Kasumi-1 (cell line): ENCODE measurements at regions not wholly inside any gene's neighbourhood (a gene's known extent, or its start where the extent isn't known, plus 50 kb on each side); places are given as distances from the start of the nearest gene placed in this dataset.
"Not testable (repeated sequence)": the region's sequence is repeated elsewhere in the genome, so short reads cannot be mapped to it uniquely, and the experiment has no call there.

Experiments
- DNase-seq, 2 experiments: peaks; one replicate each; lab custom pipeline; 2025; lab: John Stamatoyannopoulos, UW

DNA sequence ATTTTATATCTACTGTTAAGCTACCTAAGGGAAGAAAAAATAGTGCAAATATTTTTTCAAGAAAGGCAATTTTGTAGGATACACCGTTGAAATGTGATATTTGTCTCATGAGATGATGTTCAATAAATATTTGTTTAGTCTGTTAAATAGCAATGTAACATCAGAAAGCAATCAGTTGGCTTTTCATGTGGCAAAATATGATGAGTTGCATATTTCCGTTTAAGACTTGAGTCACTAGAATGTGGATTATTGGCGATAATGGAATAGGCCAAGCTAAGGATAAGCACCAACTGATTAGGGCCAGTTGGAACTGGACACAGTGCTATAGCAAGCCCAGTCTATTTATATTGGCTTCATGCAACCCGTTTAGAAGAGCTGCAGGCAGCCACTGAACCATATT lies 250.4 kb upstream of the SLC16A7 start:
- no peak for DNase-seq

GRCh38 chr12:59344224-59344623 lies 251.6 kb upstream of the SLC16A7 start:
- no peak for DNase-seq

DNA sequence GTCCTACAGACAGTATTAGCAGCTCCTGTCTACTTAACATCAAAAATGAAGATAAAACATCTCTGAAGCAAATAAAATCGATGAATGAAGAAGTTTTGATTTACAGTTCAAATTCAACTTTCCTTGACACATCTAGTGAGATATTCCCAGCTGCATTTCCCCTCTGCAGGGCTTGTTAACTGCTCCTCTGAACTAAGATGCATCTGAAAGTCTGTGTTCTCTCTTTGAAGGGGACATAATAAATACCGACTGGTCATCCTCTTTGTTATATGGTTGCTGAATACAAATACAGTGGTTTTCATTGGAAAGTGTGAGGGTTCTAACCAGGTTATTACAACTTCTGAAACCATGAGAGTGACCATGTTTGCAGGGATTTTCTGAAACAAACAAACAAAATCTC lies 266.4 kb upstream of the SLC16A7 start:
- DNase-seq, result no peak

DNA sequence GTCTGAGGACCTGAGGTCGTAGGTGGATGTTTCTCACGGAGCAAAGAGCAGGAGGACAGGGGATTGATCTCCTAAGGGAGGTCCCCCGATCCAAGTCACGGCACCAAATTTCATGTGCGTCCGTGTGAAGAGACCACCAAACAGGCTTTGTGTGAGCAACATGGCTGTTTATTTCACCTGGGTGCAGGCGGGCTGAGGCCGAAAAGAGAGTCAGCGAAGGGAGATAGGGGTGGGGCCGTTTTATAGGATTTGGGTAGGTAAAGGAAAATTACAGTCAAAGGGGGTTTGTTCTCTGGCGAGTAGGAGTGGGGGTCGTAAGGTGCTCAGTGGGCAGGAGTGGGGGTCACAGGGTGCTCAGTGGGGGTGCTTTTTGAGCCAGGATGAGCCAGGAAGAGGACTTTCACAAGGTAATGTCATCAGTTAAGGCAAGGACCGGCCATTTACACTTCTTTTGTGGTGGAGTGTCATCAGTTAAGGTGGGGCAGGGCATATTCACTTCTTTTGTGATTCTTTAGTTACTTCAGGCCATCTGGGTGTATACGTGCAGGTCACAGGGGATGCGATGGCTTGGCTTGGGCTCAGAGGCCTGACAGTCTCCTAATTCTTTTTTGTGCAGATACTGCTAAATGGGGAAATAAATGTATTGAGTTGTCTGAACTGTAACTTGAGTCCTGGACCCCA lies 267.3 kb upstream of the SLC16A7 start:
- DNase-seq, result not testable (repeated sequence)

- DNase-seq, result not testable (repeated sequence)
These were observed 269.4 kb upstream of the SLC16A7 start for GRCh38 chr12:59326457-59326856.

DNA sequence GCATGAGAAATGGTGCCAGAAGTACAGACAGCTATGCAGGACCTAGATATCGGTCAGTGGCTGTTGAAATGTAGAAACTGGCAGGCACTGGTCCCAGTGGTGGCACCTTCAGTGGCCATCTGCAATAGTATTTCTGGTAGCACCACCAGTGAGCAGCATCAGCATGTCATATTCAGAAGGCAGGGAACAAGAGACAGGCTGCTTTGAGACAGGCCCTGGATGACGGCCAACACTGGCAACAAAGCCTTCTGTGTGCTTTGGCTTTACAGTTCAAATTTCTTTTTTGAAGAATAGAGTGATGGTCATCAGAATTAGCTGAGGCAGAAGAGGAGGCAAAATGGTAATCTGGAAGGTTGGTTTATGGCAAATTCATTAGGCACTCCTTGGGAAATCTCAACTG lies 273.4 kb upstream of the SLC16A7 start:
- no peak for DNase-seq

DNA sequence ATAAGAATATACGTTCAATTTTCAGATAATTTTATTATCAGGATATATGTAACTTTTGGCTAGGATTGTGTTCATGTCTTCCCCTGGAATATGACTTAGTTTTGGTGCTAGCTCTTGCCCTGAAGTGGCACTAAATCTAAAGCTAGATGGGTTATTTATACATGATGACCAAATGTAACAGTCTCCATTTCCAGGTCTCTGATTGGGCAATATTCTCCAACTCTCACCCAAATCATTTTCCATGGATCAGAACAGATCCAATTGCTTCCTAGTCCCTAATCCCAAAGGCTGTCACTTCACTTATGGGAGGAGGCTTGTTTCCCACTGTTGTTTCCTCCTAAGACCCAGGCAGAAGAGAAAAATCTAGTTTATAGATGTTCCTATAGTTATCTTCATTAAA lies 274.6 kb upstream of the SLC16A7 start:
- DNase-seq, result no peak

- no peak for DNase-seq
These were observed 275.7 kb upstream of the SLC16A7 start for GRCh38 chr12:59320112-59320511.

DNA sequence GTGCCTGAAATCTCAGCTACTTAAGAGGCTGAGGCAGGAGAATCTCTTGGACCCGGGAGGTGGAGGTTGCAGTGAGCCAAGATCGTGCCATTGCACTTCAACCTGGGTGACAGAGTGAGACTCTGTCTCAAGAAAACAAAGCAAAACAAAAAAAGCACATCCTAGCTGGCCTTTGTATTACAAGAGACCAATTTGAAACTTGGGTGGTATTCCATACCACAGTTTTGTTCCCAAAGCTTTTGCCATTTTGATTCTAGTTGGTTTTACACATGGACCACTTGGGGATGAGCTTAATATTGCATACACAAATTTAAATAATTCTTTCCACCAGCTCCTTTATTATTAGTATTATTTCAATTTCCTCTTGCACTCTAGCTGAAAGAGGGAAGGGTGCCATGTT lies 276.9 kb upstream of the SLC16A7 start:
- no peak for DNase-seq

- DNase-seq, result no peak
These were observed 278.2 kb upstream of the SLC16A7 start for GRCh38 chr12:59317598-59317997.

GRCh38 chr12:59316938-59317337 lies 278.9 kb upstream of the SLC16A7 start:
- no peak for DNase-seq

- not testable (repeated sequence) for DNase-seq
These were observed 279.5 kb upstream of the SLC16A7 start for GRCh38 chr12:59316354-59316753.

DNA sequence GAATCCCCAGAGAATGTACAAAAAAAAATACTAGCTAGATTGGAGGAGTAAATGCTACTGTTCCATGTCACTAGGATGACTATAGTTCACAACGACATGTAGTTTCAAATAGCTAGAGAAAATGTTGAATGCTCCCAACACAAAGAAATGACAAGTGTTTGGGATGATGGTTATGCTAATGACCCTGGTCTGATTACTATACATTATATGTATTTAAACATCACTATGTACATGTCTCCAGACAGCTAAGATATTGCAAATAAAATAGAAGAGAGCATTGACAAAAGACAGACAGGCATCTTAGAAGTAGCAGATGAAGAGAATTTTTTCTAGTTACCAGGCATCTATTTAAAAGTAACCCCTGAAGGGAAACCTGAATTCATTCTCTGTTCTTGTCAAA lies 281.6 kb upstream of the SLC16A7 start:
- DNase-seq, result no peak

DNA sequence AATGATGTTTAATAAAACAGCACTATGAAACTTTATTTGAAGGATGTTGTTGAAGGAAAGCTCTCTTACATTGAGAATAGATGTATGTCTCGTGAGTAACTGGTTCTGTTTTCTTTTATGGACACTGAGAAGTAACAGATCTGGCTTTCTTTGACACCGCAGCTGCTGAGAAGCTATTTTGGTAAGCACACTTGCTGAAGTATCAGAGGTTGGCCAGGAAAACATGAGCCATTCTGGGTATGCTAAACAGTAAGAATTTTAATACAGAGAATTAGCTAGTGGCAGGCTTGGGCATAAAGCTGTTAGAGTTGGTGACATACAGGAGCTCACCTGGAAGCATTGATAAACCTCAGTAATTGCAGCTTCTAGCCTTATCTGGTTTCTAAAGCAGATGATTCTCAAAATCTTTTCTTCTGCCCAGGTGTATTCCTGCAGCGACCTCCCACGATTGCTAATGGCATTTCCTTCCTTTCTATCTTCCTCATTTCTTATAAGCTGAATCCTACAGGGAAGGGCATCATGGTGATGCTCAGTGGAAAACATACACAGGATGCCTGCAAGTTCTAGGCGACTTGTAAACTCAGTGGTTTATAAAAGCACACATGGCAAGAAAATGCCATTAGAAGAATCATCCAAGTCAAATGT lies 291.6 kb upstream of the SLC16A7 start:
- DNase-seq, result no peak

DNA sequence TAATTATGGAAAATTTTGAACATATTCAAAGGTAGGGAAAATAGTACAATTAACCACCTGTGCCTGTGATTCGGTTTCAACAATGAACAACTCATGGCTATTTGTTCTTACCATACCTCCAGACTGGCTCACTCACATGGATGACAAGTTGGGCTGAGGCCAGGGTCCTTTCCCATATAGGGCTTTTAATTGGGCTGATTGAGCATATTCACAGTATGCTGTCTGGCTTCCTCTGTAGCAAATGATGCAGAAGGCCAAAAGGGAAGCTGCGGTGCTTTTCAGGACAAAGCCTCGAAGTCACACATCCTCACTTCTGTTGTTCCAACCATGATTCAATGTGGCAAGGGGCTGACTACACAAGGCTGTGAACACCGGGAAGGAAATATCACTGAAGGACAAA lies 297.5 kb upstream of the SLC16A7 start:
- DNase-seq, result no peak

DNA sequence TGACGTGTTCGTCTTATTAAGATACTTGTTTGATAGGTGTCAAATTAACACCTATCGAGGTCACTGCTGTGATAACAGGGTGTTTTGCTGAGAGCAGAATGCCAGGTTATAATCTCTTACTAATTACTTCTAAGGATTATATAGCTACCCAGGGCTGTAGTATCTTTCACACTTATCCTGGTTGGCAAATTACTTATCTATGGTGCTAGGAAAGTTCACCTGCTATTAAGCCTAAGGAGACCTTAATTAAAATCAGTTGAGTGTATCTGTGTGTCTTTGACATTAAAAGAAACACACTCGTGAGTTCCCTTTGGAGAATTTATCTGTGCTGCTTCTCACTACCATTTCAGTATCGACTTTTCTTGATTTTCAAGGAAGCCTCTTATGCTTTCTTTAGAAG lies 301.6 kb upstream of the SLC16A7 start:
- no peak for DNase-seq

GRCh38 chr12:59282999-59283398 lies 312.8 kb upstream of the SLC16A7 start:
- DNase-seq, result no peak

DNA sequence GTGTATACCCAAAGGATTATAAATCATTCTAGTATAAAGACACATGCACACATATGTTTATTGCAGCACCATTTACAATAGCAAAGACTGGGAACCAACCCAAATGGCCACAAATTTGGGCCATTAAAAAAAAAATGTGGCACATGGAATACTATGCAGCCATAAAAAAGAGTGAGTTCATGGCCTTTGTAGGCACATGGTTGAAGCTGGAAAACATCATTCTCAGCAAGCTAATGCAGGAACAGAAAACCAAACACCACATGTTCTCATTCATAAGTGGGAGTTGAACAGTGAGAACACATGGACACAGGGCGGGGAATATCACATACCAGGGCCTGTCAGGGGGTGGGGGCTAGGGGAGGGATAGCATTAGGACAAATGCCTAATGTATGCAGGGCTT lies 322.3 kb upstream of the SLC16A7 start:
- DNase-seq, result not testable (repeated sequence)

GRCh38 chr12:59268295-59268809 lies 327.5 kb upstream of the SLC16A7 start:
- no peak for DNase-seq

GRCh38 chr12:59260202-59260601 lies 335.6 kb upstream of the SLC16A7 start:
- DNase-seq, result no peak

GRCh38 chr12:59252731-59253130 lies 332.4 kb upstream of the LRIG3 start:
- no peak for DNase-seq

DNA sequence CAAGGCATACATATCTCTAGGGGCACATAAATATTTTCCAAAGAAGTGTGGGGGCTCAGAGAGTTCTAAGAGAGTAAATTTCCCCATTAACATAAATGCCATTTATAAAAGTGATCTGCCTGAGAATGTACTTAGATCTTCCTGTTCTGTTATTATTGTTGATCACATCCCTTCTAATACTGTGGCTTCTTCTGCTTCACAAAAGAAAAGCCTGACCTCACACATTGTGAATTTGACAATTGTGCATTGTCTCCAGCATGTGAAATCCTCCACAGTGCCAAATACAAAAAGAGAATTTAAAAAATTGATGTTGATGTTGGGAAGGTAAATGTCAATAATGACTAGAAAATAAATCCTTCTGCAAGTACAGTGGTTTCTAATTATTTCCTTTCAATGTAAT lies 330.5 kb upstream of the LRIG3 start:
- no peak for DNase-seq

GRCh38 chr12:59240048-59240447 lies 319.7 kb upstream of the LRIG3 start:
- no peak for DNase-seq

DNA sequence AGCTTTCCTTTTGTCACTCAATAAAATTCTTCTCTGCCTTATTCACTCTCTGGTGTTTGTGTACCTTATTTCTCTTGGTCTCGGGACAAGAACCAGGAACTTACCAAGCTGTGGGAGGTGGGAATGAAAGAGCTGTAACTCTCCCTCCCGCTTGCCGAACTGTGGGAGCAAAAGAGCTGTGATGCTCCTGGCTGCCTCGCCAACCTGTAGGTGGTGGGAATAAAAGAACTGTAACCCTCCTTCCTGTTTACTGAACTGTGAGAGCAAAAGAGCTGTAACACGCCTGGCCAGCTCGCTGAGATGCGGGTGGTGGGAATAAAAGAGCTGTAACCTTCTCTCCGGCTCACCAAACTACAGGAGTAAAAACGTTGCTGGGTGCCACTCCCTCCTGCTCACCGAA lies 314.1 kb upstream of the LRIG3 start:
- DNase-seq, result no peak
